ENCODE measurements at regions not wholly inside any gene's neighbourhood (a gene's known extent, or its start where the extent isn't known, plus 50 kb on each side); places are given as distances from the start of the nearest gene placed in this dataset.

- no peak for TF ChIP-seq POLR2A (IDR thresholded peaks at IDR 0.05)
- no peak for TF ChIP-seq CTCF (IDR thresholded peaks at IDR 0.05)
Observed at GRCh38 chr6:140542863-140543262, 1168.4 kb upstream of the CITED2 start.
